Tibial artery (tissue), 4 donors: ENCODE measurements at regions not wholly inside any gene's neighbourhood (a gene's known extent, or its start where the extent isn't known, plus 50 kb on each side); places are given as distances from the start of the nearest gene placed in this dataset.

Experiments
- DNase-seq, 2 donors: peaks; one replicate each; pipeline ENCODE4 v3.0.0-alpha.2; 2019
- H3K27ac ChIP-seq, 2 donors: fragments of 200-600 bp; sonication (generic) in 1 of 2; 1 replicate in 1 of 2; 2 replicates in 1 of 2; pipeline ENCODE4 v1.5.1; 2018 to 2019; ENCODE audit warnings: mild to moderate bottlenecking in 1 of 2
- H3K27me3 ChIP-seq, 2 donors: fragments of 200-600 bp; sonication (generic) in 1 of 2; one replicate each; pipeline versions ENCODE4 v1.5.1 to v1.6.0; 2016 to 2019
- H3K36me3 ChIP-seq, 3 donors: fragments of 200-600 bp; sonication (generic) in 2 of 3; one replicate each; pipeline ENCODE4 v1.5.1; 2016 to 2019; ENCODE audit warnings: mild to moderate bottlenecking in 2 of 3
- H3K4me1 ChIP-seq, 4 donors: fragments of 200-600 bp; sonication (generic) in 2 of 4; 1 replicate in 3 of 4; 2 replicates in 1 of 4; pipeline ENCODE4 v1.5.1; 2016 to 2019
- H3K4me3 ChIP-seq, 2 donors: fragments of 200-600 bp; sonication (generic) in 1 of 2; 1 replicate in 1 of 2; 2 replicates in 1 of 2; pipeline ENCODE4 v1.5.1; 2018 to 2019; ENCODE audit warnings: mild to moderate bottlenecking in 2 of 2
- H3K9me3 ChIP-seq, 3 donors: fragments of 200-600 bp; sonication (generic) in 1 of 3; one replicate each; pipeline ENCODE4 v1.5.1; 2016 to 2019
- CTCF ChIP-seq, 2 experiments: fragments of 200-600 bp in 1 of 2; fragments of 450-650 bp in 1 of 2; IDR thresholded peaks; one replicate each; pipeline ENCODE4 v1.5.1; 2017 to 2019; ENCODE audit warnings: antibody characterized with exemption in 2 of 2, mild to moderate bottlenecking in 1 of 2, moderate library complexity in 1 of 2
- intact Hi-C: fragments of 100-400 bp; cut with DNase I; formaldehyde crosslinking; loops from one replicate; pipeline ENCODE4 v1.15.0; 2023; ENCODE audit warnings: low total_unique reads

DNA sequence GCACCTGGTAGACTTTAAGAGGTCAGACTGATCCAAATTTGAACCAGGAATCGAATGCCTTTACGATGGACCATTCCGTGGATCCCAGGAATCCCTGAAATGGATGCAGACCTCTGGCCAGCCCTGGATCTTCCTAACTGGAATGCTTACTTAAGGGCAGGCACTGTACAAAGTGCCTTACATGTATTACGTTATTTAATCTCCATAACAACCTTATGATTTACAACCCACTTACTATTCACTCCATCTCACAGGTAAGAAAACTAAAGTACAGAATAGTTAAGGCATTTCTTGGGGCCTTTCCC lies 93.6 kb downstream of the HSPH1 start:
- no peaks in the 10 kb centered on the region for H3K27me3 ChIP-seq
- intact Hi-C loops: no loop called here
- no peaks in the 10 kb centered on the region for H3K4me1 ChIP-seq
- H3K4me3 ChIP-seq: no peak overlapping the region
- no peak overlapping the region for H3K27ac ChIP-seq
- H3K36me3 ChIP-seq: no peaks in the 10 kb centered on the region
- DNase-seq: no peak
- peaks cover 0 to 4% (median 0%) of the 10 kb centered on the region in 3 donors for H3K9me3 ChIP-seq
- no peak for TF ChIP-seq CTCF (IDR thresholded peaks at IDR 0.05)

- Histone ChIP-seq H3K27me3 (no peaks in the 10 kb centered on the region), H3K4me3 (no peak overlapping the region), H3K27ac (no peak overlapping the region), H3K36me3 (no peaks in the 10 kb centered on the region), H3K9me3 (peaks cover 0 to 4% (median 0%) of the 10 kb centered on the region in 3 donors), H3K4me1 (no peaks in the 10 kb centered on the region)
- intact Hi-C loops: no loop called here
- TF ChIP-seq CTCF (IDR thresholded peaks at IDR 0.05): no peak
- no peak for DNase-seq
Observed at GRCh38 chr13:31067416-31068118, 94.1 kb downstream of the HSPH1 start.

- no peak for TF ChIP-seq CTCF (IDR thresholded peaks at IDR 0.05)
- intact Hi-C loops: no loop called here
- Histone ChIP-seq H3K4me1 (no peaks in the 10 kb centered on the region), H3K4me3 (no peak overlapping the region), H3K27me3 (no peaks in the 10 kb centered on the region), H3K27ac (no peak overlapping the region), H3K36me3 (no peaks in the 10 kb centered on the region), H3K9me3 (peaks cover 0 to 4% (median 0%) of the 10 kb centered on the region in 3 donors)
- no peak for DNase-seq
Observed at GRCh38 chr13:31064636-31065035, 97.1 kb downstream of the HSPH1 start.

GRCh38 chr13:31063772-31064171 lies 97.9 kb downstream of the HSPH1 start:
- peaks cover 0 to 4% (median 0%) of the 10 kb centered on the region in 3 donors for H3K9me3 ChIP-seq
- no peaks in the 10 kb centered on the region for H3K4me1 ChIP-seq
- H3K36me3 ChIP-seq: no peaks in the 10 kb centered on the region
- no peak for TF ChIP-seq CTCF (IDR thresholded peaks at IDR 0.05)
- intact Hi-C loops: no loop called here
- no peak for DNase-seq
- H3K27me3 ChIP-seq: no peaks in the 10 kb centered on the region
- H3K4me3 ChIP-seq: no peak overlapping the region
- H3K27ac ChIP-seq: no peak overlapping the region

GRCh38 chr13:31060655-31061054 lies 101.0 kb downstream of the HSPH1 start:
- intact Hi-C loops: no loop called here
- Histone ChIP-seq H3K27ac (no peak overlapping the region), H3K36me3 (no peaks in the 10 kb centered on the region), H3K4me3 (no peak overlapping the region), H3K27me3 (peaks cover 0 to 1% of the 10 kb centered on the region in 2 donors), H3K9me3 (peaks cover 0 to 4% (median 0%) of the 10 kb centered on the region in 3 donors), H3K4me1 (no peaks in the 10 kb centered on the region)
- DNase-seq: no peak
- no peak for TF ChIP-seq CTCF (IDR thresholded peaks at IDR 0.05)

DNA sequence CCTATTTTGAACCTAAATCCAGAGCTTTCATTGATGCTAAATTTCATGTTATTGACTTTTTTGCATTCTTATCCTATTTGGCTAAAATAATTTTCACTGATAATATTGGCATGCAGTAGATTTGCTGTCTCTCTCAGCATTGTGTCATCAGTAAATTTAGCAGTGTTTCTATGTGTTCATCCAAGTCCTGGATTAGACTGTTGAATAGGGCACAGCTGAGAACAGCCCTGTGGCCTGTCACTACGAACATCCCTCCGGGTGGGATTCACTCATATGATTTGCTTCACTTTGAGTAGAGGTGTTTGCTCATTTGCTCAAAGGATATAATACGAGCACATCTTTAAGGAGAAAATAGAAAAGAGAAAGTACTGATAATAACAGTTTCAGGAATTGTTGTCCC lies 101.5 kb downstream of the HSPH1 start:
- DNase-seq: no peak
- H3K9me3 ChIP-seq: peaks cover 0 to 4% (median 0%) of the 10 kb centered on the region in 3 donors
- peaks cover 0 to 4% of the 10 kb centered on the region in 2 donors for H3K27me3 ChIP-seq
- H3K27ac ChIP-seq: no peak overlapping the region
- intact Hi-C loops: no loop called here
- no peaks in the 10 kb centered on the region for H3K4me1 ChIP-seq
- H3K4me3 ChIP-seq: no peak overlapping the region
- TF ChIP-seq CTCF (IDR thresholded peaks at IDR 0.05): no peak
- no peaks in the 10 kb centered on the region for H3K36me3 ChIP-seq
